ENCODE measurements at regions not wholly inside any gene's neighbourhood (a gene's known extent, or its start where the extent isn't known, plus 50 kb on each side); places are given as distances from the start of the nearest gene placed in this dataset.

DNA sequence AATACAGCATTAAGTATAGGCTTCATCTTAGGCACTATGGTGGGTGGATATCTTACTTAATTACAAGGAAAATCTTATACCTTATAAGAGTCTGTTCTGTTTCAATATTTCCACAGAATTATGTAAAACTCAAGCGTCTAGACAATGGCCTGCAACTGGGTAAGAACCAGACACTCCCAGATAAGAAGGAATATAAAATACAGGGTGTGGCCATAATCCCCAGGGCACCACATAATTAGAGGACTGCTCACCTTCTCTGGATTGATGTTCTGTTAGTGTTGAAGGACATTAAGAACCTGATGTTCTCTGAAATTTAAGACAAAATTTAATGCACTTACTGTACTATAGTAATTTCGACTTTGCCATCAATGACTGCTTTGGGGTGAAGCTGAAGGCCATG is 198.2 kb upstream of the ARSJ start:
- TF ChIP-seq, protein P1, sequence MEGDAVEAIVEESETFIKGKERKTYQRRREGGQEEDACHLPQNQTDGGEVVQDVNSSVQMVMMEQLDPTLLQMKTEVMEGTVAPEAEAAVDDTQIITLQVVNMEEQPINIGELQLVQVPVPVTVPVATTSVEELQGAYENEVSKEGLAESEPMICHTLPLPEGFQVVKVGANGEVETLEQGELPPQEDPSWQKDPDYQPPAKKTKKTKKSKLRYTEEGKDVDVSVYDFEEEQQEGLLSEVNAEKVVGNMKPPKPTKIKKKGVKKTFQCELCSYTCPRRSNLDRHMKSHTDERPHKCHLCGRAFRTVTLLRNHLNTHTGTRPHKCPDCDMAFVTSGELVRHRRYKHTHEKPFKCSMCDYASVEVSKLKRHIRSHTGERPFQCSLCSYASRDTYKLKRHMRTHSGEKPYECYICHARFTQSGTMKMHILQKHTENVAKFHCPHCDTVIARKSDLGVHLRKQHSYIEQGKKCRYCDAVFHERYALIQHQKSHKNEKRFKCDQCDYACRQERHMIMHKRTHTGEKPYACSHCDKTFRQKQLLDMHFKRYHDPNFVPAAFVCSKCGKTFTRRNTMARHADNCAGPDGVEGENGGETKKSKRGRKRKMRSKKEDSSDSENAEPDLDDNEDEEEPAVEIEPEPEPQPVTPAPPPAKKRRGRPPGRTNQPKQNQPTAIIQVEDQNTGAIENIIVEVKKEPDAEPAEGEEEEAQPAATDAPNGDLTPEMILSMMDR (IDR thresholded peaks at IDR 0.05): no peak
- no peak for TF ChIP-seq POLR2A (IDR thresholded peaks at IDR 0.05)
